Endothelial cell of umbilical vein (primary cell): ENCODE measurements at regions not wholly inside any gene's neighbourhood (a gene's known extent, or its start where the extent isn't known, plus 50 kb on each side); places are given as distances from the start of the nearest gene placed in this dataset.

ENCODE experiments used
- BruUV-seq: library from RNA; stranded (reverse); fragments of 400-500 nt; replicated peaks from 2 replicates; lab custom pipeline; 2021; lab: Mats Ljungman, UMichigan
- CTCF ChIA-PET: fragments of 300-600, 350-600 bp; sonication (Branson Sonifier 250); formaldehyde crosslinking; loops from one replicate; lab custom pipeline; 2021; ENCODE audit warnings: antibody characterized with exemption, inconsistent platforms; lab: Charles Lee
- POLR2A ChIA-PET: fragments of 300-600, 350-600 bp; sonication (Branson Sonifier 250); formaldehyde crosslinking; loops from one replicate; lab custom pipeline; 2021; ENCODE audit warnings: antibody characterized with exemption, inconsistent platforms; lab: Charles Lee
- DNase-seq: peaks from one replicate; pipeline ENCODE4 v3.0.0-alpha.2; 2011; ENCODE audit warnings: low read depth, low spot score
- FAIRE-seq: peaks from 2 replicates; lab custom pipeline; 2011; peaks lifted over from hg19 to GRCh38; lab: Jason Lieb, UNC
- H2AFZ ChIP-seq: 2 replicates; pipeline ENCODE4 v1.6.0; 2012; ENCODE audit warnings: low read depth, low read length, control low read depth, inconsistent platforms
- H3K27ac ChIP-seq: 2 replicates; pipeline ENCODE4 v1.5.1; 2011; ENCODE audit warnings: low read depth, mild to moderate bottlenecking, control low read depth, low read length, moderate library complexity; ENCODE audit not compliant: insufficient read depth
- H3K27me3 ChIP-seq, 2 experiments: 2 replicates each; pipeline versions ENCODE4 v1.6.0 to v1.6.1; 2011; ENCODE audit warnings: low read length in 2 of 2, mixed read lengths in 1 of 2; ENCODE audit not compliant: control insufficient read depth in 2 of 2, insufficient read depth in 2 of 2
- H3K36me3 ChIP-seq, 2 experiments: 2 replicates in 1 of 2; 3 replicates in 1 of 2; pipeline ENCODE4 v1.5.1; 2011; ENCODE audit warnings: low read length in 2 of 2, mild to moderate bottlenecking in 1 of 2, moderate library complexity in 1 of 2; ENCODE audit not compliant: control insufficient read depth in 2 of 2, insufficient read depth in 2 of 2; ENCODE audit errors: extremely low read depth in 1 of 2
- H3K4me1 ChIP-seq: 3 replicates; pipeline ENCODE4 v1.5.1; 2011; ENCODE audit warnings: mild to moderate bottlenecking, low read length; ENCODE audit not compliant: control insufficient read depth, insufficient read depth; ENCODE audit errors: extremely low read depth
- H3K4me2 ChIP-seq: 2 replicates; pipeline ENCODE4 v1.6.1; 2011; ENCODE audit warnings: low read length, control low read depth, mixed read lengths; ENCODE audit not compliant: insufficient read depth
- H3K4me3 ChIP-seq, 3 experiments: fragments of 200-600 bp in 1 of 3; sonication (generic), shearing (Covaris generic) in 1 of 3; replicated peaks in 1 of 3; 2 replicates each; pipeline ENCODE4 v1.5.1; 2011 to 2016; ENCODE audit warnings: control low read depth in 3 of 3, low read length in 3 of 3, mild to moderate bottlenecking in 2 of 3, inconsistent platforms in 1 of 3, low read depth in 1 of 3, moderate library complexity in 1 of 3; ENCODE audit not compliant: insufficient read depth in 1 of 3
- H3K79me2 ChIP-seq: 2 replicates; pipeline ENCODE4 v1.6.0; 2012; ENCODE audit warnings: low read length, inconsistent platforms; ENCODE audit not compliant: control insufficient read depth, insufficient read depth
- H3K9ac ChIP-seq: replicated peaks from 2 replicates; pipeline ENCODE3; 2011; ENCODE audit warnings: low read length, control low read depth; ENCODE audit not compliant: insufficient read depth; ENCODE audit errors: extremely low read depth
- H3K9me1 ChIP-seq: replicated peaks from 3 replicates; pipeline ENCODE4 v1.6.0; 2011; ENCODE audit warnings: mild to moderate bottlenecking, low read length; ENCODE audit not compliant: control insufficient read depth, insufficient read depth; ENCODE audit errors: extremely low read depth
- H3K9me3 ChIP-seq: replicated peaks from 2 replicates; pipeline ENCODE4 v1.5.1; 2012; ENCODE audit warnings: low read length, inconsistent platforms; ENCODE audit not compliant: control insufficient read depth, insufficient read depth
- H4K20me1 ChIP-seq: replicated peaks from 2 replicates; pipeline ENCODE3; 2011; ENCODE audit warnings: mild to moderate bottlenecking, low read length; ENCODE audit not compliant: control insufficient read depth, insufficient read depth; ENCODE audit errors: extremely low read depth
- EZH2 ChIP-seq: IDR thresholded peaks from 2 replicates; pipeline ENCODE4 v1.6.1; 2012; ENCODE audit warnings: borderline replicate concordance, low read depth, mild to moderate bottlenecking, moderate library complexity, low read length, inconsistent platforms; ENCODE audit not compliant: severe bottlenecking
- FOS ChIP-seq: IDR thresholded peaks from 2 replicates; pipeline ENCODE4 v1.6.1; 2011; ENCODE audit warnings: mild to moderate bottlenecking, low read length, moderate library complexity, borderline replicate concordance; ENCODE audit not compliant: insufficient read depth
- GATA2 ChIP-seq: IDR thresholded peaks from 2 replicates; pipeline ENCODE4 v1.7.0; 2011; ENCODE audit warnings: low read depth, mild to moderate bottlenecking, moderate library complexity, mixed read lengths, low read length; ENCODE audit not compliant: insufficient read length, insufficient read depth
- JUN ChIP-seq: IDR thresholded peaks from 2 replicates; pipeline ENCODE4 v1.6.1; 2011; ENCODE audit warnings: borderline replicate concordance, low read depth; ENCODE audit not compliant: insufficient read length, insufficient read depth
- MYC ChIP-seq: IDR thresholded peaks from one replicate; pipeline ENCODE4 v1.6.1; 2011; ENCODE audit warnings: mild to moderate bottlenecking, low read depth, low read length
- POLR2A ChIP-seq: IDR thresholded peaks from 2 replicates; pipeline ENCODE4 v1.6.1; 2012; ENCODE audit warnings: low read depth, mild to moderate bottlenecking, control low read depth, low read length
- POLR2AphosphoS5 ChIP-seq: IDR thresholded peaks from 2 replicates; pipeline ENCODE4 v1.6.1; 2012; ENCODE audit warnings: low read depth, mild to moderate bottlenecking, control low read depth, low read length, moderate library complexity; ENCODE audit not compliant: insufficient read depth
- dilution Hi-C: fragments of 300-500 bp; cut with MboI; formaldehyde crosslinking; loops from one replicate; pipeline ENCODE4 v1.15.0; 2019; ENCODE audit warnings: low sequenced_read_pairs; ENCODE audit not compliant: extremely low pct_ligation_motif_present
- intact Hi-C: fragments of 100-400 bp; cut with micrococcal nuclease; formaldehyde crosslinking; loops from one replicate; pipeline ENCODE4 v1.10.0; 2022
- TF ChIP-seq, protein P1 (sequence below): IDR thresholded peaks from 2 replicates; pipeline ENCODE4 v1.6.1; 2011; ENCODE audit not compliant: insufficient read depth, insufficient read length
- TF ChIP-seq, protein P2 (sequence below), 2 donors: IDR thresholded peaks; 1 replicate in 1 of 2; 2 replicates in 1 of 2; pipeline ENCODE4 v1.5.1; 2011; ENCODE audit warnings: low read length in 2 of 2, mild to moderate bottlenecking in 2 of 2, moderate library complexity in 2 of 2, control low read depth in 1 of 2, inconsistent platforms in 1 of 2, low read depth in 1 of 2; ENCODE audit not compliant: insufficient read depth in 1 of 2; ENCODE audit errors: extremely low read depth in 1 of 2

DNA sequence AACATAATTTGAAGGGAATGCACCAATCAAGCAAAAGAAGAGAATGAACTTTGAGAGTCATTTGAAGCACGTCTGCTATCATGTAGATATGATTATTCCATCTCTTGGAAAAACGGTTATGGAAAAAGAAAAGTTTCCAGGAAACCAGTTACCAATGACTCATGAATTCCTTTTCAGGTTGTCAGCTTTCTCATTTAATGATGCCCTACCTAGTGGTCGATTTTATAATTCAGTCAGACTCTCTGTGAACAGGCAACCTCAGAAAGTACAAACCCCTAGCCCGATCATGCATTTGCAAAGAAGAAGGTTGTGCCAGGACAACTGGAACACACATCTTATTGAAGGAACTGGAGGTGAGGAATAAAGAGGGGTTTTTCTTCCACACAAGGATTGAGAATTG is 355.1 kb upstream of the GRIA1 start:
- dilution Hi-C loops (no loop called here), intact Hi-C loops (no loop called here)
- Histone ChIP-seq H3K79me2 (no peaks in the 10 kb centered on the region), H3K27me3 (no peaks in the 10 kb centered on the region), H3K9me3 (peaks cover 3% of the 10 kb centered on the region), H3K4me2 (no peak overlapping the region), H2AFZ (no peak overlapping the region), H3K27ac (no peak overlapping the region), H3K4me3 (no peak overlapping the region), H3K9me1 (no peaks in the 10 kb centered on the region), H3K9ac (no peak overlapping the region), H3K36me3 (no peaks in the 10 kb centered on the region), H3K4me1 (no peaks in the 10 kb centered on the region), H4K20me1 (no peaks in the 10 kb centered on the region)
- CTCF ChIA-PET = no interaction called here
- DNase-seq (no peak), FAIRE-seq (no peak)
- POLR2A ChIA-PET = no interaction called here
- TF ChIP-seq POLR2AphosphoS5 = no peak
- no peak for TF ChIP-seq FOS
- TF ChIP-seq GATA2 = no peak
- TF ChIP-seq, protein P1, sequence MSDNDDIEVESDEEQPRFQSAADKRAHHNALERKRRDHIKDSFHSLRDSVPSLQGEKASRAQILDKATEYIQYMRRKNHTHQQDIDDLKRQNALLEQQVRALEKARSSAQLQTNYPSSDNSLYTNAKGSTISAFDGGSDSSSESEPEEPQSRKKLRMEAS = no peak
- TF ChIP-seq EZH2 = no peak
- TF ChIP-seq, protein P2, sequence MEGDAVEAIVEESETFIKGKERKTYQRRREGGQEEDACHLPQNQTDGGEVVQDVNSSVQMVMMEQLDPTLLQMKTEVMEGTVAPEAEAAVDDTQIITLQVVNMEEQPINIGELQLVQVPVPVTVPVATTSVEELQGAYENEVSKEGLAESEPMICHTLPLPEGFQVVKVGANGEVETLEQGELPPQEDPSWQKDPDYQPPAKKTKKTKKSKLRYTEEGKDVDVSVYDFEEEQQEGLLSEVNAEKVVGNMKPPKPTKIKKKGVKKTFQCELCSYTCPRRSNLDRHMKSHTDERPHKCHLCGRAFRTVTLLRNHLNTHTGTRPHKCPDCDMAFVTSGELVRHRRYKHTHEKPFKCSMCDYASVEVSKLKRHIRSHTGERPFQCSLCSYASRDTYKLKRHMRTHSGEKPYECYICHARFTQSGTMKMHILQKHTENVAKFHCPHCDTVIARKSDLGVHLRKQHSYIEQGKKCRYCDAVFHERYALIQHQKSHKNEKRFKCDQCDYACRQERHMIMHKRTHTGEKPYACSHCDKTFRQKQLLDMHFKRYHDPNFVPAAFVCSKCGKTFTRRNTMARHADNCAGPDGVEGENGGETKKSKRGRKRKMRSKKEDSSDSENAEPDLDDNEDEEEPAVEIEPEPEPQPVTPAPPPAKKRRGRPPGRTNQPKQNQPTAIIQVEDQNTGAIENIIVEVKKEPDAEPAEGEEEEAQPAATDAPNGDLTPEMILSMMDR (IDR thresholded peaks at IDR 0.05; ENCODE audit: extremely low read depth in 1 of 2, insufficient read depth in 1 of 2, low read depth in 1 of 2, low read length in 2 of 2) = no peak
- TF ChIP-seq JUN = no peak
- no peak for TF ChIP-seq MYC
- no peak for TF ChIP-seq POLR2A
- BruUV-seq = no TSS peak
